OCI-LY3 (cell line): ENCODE measurements at regions not wholly inside any gene's neighbourhood (a gene's known extent, or its start where the extent isn't known, plus 50 kb on each side); places are given as distances from the start of the nearest gene placed in this dataset.

Source experiments
- H2AFZ ChIP-seq: fragments of 200-600, 300-600 bp; shearing (Covaris generic); 2 replicates; pipeline ENCODE4 v1.6.0; 2014; ENCODE audit warnings: antibody characterized with exemption, low read depth, low read length
- H3K27ac ChIP-seq: fragments of 200-600, 300-600 bp; sonication (generic); 2 replicates; pipeline ENCODE4 v1.5.1; 2014; ENCODE audit warnings: mild to moderate bottlenecking, low read length, moderate library complexity, mixed read lengths
- H3K27me3 ChIP-seq: fragments of 200-600, 300-600 bp; sonication (generic); 2 replicates; pipeline ENCODE4 v1.6.1; 2014; ENCODE audit warnings: low read depth, low read length, mixed read lengths
- H3K36me3 ChIP-seq: fragments of 200-600, 300-600 bp; sonication (generic); replicated peaks from 2 replicates; pipeline ENCODE3; 2014; ENCODE audit warnings: low read depth, low read length, mixed read lengths
- H3K4me1 ChIP-seq: fragments of 300-600, 200-600 bp; sonication (generic); 2 replicates; pipeline ENCODE4 v1.6.1; 2014; ENCODE audit warnings: low read length, mixed read lengths
- H3K4me2 ChIP-seq: fragments of 200-600, 300-600 bp; sonication (generic); 2 replicates; pipeline ENCODE4 v1.6.1; 2014; ENCODE audit warnings: low read length, mixed read lengths
- H3K4me3 ChIP-seq: fragments of 300-600, 200-600 bp; sonication (generic); 2 replicates; pipeline ENCODE4 v1.5.1; 2014; ENCODE audit warnings: antibody characterized with exemption, mild to moderate bottlenecking, low read length, moderate library complexity
- H3K79me2 ChIP-seq: fragments of 300-600, 200-600 bp; shearing (Covaris generic); 2 replicates; pipeline ENCODE4 v1.6.1; 2014; ENCODE audit warnings: mild to moderate bottlenecking, low read length, mixed read lengths
- H3K9ac ChIP-seq: fragments of 300-600, 200-600 bp; shearing (Covaris generic); 2 replicates; pipeline ENCODE4 v1.6.0; 2014; ENCODE audit warnings: mild to moderate bottlenecking, low read length, moderate library complexity
- H3K9me3 ChIP-seq: fragments of 200-600, 300-600 bp; shearing (Covaris generic); 2 replicates; pipeline ENCODE4 v1.6.1; 2014; ENCODE audit warnings: low read length, mixed read lengths; ENCODE audit not compliant: insufficient read depth
- H4K20me1 ChIP-seq: fragments of 200-600, 300-600 bp; sonication (generic); 2 replicates; pipeline ENCODE4 v1.6.1; 2016; ENCODE audit warnings: low read length, mixed read lengths; ENCODE audit not compliant: insufficient read depth
- CTCF ChIP-seq: fragments of 200-600, 300-600 bp; sonication (generic); IDR thresholded peaks from 2 replicates; pipeline ENCODE4 v1.5.1; 2014; ENCODE audit warnings: antibody characterized with exemption, low read length, low read depth
- EZH2phosphoT487 ChIP-seq: fragments of 200-600 bp; shearing (Covaris generic); IDR thresholded peaks from 2 replicates; pipeline ENCODE4 v1.6.1; 2018; ENCODE audit warnings: antibody characterized with exemption, mixed run types, low read depth

DNA sequence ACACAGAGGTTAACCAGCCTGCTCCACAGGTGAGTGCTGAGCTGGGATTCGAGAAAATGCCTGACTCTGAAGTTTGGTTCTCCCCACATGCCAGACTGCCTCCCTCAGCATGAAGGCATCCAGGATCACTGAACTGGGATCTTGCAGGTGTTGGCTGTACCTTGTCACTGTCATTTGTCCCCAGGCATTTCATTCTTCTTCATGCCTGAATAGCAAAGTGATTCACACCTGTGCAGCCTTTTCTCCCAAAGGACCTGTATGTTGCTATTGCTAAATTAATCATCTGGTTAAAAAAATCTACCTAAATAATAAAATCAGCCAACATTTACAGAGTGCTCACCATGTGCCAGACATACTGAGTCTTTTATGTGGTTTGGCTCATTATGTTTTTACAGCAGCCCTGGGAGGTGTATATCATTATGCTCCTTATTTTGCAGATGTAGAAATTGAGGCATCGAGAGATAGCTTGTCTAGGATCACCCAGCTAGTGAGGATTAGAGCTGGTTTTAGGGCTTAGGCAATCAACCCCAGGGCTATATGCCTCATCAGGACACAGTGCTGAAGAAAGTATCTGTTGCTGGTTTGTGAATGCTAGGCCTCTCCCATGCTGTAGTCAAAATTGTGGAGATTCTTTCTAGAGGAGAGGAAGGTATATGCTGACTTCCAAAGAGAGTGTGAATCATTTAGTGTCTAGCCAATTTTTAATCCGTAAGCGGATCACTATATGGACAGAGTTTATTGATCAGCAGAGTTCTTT is 204.4 kb downstream of the HIPK3 start:
- no peaks in the 10 kb centered on the region for H3K36me3 ChIP-seq
- H3K27me3 ChIP-seq, result peaks cover 17% of the 10 kb centered on the region
- H2AFZ ChIP-seq, result no peak overlapping the region
- H3K9ac ChIP-seq, result no peak overlapping the region
- H3K4me3 ChIP-seq, result no peak overlapping the region
- no peaks in the 10 kb centered on the region for H3K4me1 ChIP-seq
- no peaks in the 10 kb centered on the region for H3K9me3 ChIP-seq
- no peaks in the 10 kb centered on the region for H3K79me2 ChIP-seq
- H4K20me1 ChIP-seq, result no peaks in the 10 kb centered on the region
- no peak overlapping the region for H3K27ac ChIP-seq
- no peak for TF ChIP-seq CTCF
- no peak for TF ChIP-seq EZH2phosphoT487
- H3K4me2 ChIP-seq, result no peak overlapping the region

DNA sequence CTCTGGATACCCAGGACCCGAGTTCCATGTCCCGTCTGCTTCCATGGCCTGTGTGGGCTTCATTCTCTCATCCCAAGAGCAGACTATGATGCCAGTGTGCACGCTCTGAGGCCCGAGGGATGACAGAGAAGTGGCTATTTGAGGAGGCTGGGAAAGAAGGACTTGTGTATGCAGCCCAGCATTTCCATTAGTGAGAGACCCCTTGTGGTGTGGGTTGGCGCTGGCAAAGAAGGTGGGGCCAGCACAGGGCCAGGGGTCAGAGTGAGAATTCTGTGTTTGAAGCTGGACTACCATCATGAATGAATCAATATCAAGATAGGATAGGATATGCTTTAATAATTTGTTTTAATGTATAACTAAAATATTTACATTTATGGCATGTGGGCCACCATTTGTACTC is 200.8 kb downstream of the HIPK3 start:
- no peak overlapping the region for H3K9ac ChIP-seq
- no peak for TF ChIP-seq EZH2phosphoT487
- TF ChIP-seq CTCF, result no peak
- H3K9me3 ChIP-seq, result no peaks in the 10 kb centered on the region
- no peak overlapping the region for H3K27ac ChIP-seq
- H2AFZ ChIP-seq, result no peak overlapping the region
- H3K36me3 ChIP-seq, result no peaks in the 10 kb centered on the region
- H3K27me3 ChIP-seq, result peaks cover 8% of the 10 kb centered on the region
- no peaks in the 10 kb centered on the region for H3K4me1 ChIP-seq
- H3K79me2 ChIP-seq, result no peaks in the 10 kb centered on the region
- no peak overlapping the region for H3K4me3 ChIP-seq
- no peak overlapping the region for H3K4me2 ChIP-seq
- H4K20me1 ChIP-seq, result no peaks in the 10 kb centered on the region

DNA sequence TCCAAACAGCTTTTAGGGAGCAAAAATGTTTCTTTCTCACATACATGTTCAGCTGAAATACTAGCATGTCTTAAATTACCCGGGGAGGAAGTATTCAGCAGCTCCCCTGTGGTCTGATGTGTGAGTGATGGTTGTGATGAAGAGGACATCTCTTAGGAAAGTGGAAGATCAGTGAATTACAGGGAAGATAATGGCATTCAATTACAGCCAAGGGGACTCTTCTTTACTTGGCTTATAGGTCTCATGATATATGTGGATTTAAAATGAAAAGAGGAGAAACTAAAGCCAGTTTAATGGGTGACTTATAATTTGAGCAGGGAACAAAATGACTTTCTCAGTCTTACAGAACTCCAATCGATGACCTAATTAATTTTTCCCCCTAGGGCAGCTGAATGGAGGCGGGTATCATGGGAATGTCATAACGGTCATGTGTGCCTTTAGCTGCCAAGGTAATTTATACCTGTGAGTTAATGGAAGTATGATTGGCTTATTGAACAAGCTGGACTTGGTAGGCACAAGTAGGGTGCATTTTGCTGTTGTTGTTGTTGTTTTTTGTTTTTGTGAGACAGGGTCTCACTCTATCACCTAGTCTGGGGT is 198.8 kb downstream of the HIPK3 start:
- Histone ChIP-seq H3K4me2 (no peak overlapping the region), H3K27ac (no peak overlapping the region), H3K9me3 (no peaks in the 10 kb centered on the region), H3K79me2 (no peaks in the 10 kb centered on the region), H4K20me1 (no peaks in the 10 kb centered on the region), H3K27me3 (peaks cover 6% of the 10 kb centered on the region), H2AFZ (no peak overlapping the region), H3K4me3 (no peak overlapping the region), H3K9ac (no peak overlapping the region), H3K4me1 (no peaks in the 10 kb centered on the region), H3K36me3 (no peaks in the 10 kb centered on the region)
- TF ChIP-seq EZH2phosphoT487 (no peak), CTCF (no peak)

GRCh38 chr11:33454264-33454663 is 197.1 kb downstream of the HIPK3 start:
- Histone ChIP-seq H3K27me3 (peaks cover 6% of the 10 kb centered on the region), H3K79me2 (no peaks in the 10 kb centered on the region), H3K4me3 (no peak overlapping the region), H3K4me2 (no peak overlapping the region), H3K4me1 (no peaks in the 10 kb centered on the region), H3K9me3 (no peaks in the 10 kb centered on the region), H2AFZ (no peak overlapping the region), H3K27ac (no peak overlapping the region), H3K36me3 (no peaks in the 10 kb centered on the region), H4K20me1 (no peaks in the 10 kb centered on the region), H3K9ac (no peak overlapping the region)
- TF ChIP-seq CTCF, result no peak
- TF ChIP-seq EZH2phosphoT487, result no peak
